ENCODE measurements at regions not wholly inside any gene's neighbourhood (a gene's known extent, or its start where the extent isn't known, plus 50 kb on each side); places are given as distances from the start of the nearest gene placed in this dataset.

DNA sequence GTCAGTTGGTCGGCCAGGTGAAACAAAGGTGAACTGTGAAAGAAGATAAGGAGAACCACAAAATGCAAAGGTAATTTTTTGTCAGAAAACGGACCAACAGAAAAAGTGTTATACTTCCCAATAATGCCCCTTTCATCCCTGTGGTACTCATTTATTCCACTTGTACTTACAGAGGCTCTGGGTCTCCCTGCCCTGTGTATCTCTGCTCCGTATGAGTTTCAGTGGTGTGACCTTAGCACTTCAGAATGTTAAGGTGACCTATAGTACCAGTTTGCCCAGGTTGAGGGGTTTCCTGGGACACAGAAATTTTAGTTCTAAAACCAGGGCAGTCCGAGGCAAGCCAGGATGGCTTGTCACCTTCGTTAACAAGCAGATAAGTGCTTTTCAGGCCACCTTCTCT, 254.8 kb downstream of the OLFM3 start:
- no peak overlapping the region for H3K4me3 ChIP-seq (replicated peaks in 1 of 2; ENCODE audit: low read depth in 2 of 2, low read length in 2 of 2)
- no peak for DNase-seq (ENCODE audit: low read depth in 2 of 2)
- TF ChIP-seq, protein P1, sequence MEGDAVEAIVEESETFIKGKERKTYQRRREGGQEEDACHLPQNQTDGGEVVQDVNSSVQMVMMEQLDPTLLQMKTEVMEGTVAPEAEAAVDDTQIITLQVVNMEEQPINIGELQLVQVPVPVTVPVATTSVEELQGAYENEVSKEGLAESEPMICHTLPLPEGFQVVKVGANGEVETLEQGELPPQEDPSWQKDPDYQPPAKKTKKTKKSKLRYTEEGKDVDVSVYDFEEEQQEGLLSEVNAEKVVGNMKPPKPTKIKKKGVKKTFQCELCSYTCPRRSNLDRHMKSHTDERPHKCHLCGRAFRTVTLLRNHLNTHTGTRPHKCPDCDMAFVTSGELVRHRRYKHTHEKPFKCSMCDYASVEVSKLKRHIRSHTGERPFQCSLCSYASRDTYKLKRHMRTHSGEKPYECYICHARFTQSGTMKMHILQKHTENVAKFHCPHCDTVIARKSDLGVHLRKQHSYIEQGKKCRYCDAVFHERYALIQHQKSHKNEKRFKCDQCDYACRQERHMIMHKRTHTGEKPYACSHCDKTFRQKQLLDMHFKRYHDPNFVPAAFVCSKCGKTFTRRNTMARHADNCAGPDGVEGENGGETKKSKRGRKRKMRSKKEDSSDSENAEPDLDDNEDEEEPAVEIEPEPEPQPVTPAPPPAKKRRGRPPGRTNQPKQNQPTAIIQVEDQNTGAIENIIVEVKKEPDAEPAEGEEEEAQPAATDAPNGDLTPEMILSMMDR (IDR thresholded peaks at IDR 0.05; ENCODE audit: low read depth, low read length), result no peak

DNA sequence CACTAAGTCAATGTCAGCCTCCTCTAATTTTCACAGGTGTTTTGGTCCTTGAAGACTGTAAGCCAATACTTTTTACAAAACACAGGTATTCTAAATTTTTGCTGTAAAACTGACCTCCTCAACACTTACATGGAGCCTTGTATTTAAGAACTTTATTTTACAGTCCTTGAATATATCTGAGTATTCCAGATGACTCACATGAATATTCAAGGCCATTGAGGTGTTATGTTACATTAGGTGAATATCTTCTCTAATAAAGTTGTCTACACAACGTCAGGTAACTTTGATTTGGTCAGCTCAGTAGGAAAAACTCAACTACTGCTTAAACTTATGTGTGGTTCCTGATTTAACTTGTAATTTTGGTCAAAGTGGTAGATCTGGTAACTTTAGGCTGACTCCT, 254.2 kb downstream of the OLFM3 start:
- no peak for DNase-seq (ENCODE audit: low read depth in 2 of 2)
- H3K4me3 ChIP-seq (replicated peaks in 1 of 2; ENCODE audit: low read depth in 2 of 2, low read length in 2 of 2), result no peak overlapping the region
- TF ChIP-seq, protein P1 (IDR thresholded peaks at IDR 0.05; ENCODE audit: low read depth, low read length), result no peak

DNA sequence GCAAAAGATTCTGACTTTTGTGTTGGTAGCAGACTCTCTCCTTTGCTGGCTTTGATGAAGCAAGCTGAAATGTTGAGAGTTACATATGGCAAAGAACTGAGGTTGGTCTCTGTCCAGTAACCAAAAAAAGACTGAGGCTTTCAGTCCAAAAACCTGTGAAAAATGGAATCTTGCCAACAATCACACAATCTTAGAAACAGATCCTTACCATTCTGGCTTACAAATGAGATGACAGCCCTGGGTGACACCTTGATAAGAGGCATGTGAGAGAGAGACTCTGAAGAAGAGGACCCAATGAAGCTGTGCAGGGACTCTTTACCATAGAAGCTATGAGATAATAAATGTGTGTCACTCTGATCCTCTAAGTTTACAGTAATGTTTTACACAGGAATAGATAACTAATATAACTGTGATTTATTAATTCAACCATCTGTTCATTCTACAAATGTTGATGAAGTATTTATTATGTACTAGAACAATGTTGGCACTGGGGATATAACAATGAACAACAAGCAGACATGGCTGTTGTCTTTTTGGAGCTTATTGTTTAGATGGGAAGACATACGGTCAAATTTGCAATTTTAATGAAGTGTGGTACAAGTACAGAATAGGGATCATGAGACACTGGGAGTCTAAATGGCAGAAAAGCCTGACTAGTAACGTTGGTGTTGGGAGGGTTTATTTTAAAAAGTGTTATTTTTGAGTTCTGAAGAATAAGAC, 251.0 kb downstream of the OLFM3 start:
- no peak overlapping the region for H3K4me3 ChIP-seq (replicated peaks in 1 of 2; ENCODE audit: low read depth in 2 of 2, low read length in 2 of 2)
- TF ChIP-seq, protein P1 (IDR thresholded peaks at IDR 0.05; ENCODE audit: low read depth, low read length), result no peak
- peak in 1 of 2 donors; percentile 1 for DNase-seq (ENCODE audit: low read depth in 2 of 2)

DNA sequence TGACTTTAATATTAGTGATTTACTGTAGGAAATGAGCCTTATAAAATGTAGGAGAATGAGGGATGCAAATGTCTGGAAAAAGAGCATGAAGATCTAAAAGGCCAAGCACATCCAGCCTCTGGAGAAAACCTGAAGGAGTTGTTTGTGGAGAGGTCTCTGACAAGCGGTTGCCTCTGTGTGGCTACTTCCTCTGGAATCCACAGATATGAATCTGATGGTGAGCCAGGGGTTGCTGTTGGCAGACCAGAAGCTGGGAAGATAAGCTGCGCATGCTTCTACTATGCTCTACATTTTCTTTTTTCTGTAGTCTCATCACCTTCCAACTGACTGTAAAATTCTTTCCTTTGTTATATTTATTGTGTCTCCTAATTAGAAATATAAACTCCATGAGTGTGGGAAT, 248.6 kb downstream of the OLFM3 start:
- no peak overlapping the region for H3K4me3 ChIP-seq (replicated peaks in 1 of 2; ENCODE audit: low read depth in 2 of 2, low read length in 2 of 2)
- TF ChIP-seq, protein P1 (IDR thresholded peaks at IDR 0.05; ENCODE audit: low read depth, low read length), result no peak
- no peak for DNase-seq (ENCODE audit: low read depth in 2 of 2)

Measured in cardiac fibroblast (primary cell).